ENCODE measurements at regions not wholly inside any gene's neighbourhood (a gene's known extent, or its start where the extent isn't known, plus 50 kb on each side); places are given as distances from the start of the nearest gene placed in this dataset.

- CTCF ChIA-PET = no interaction called here
- no peak overlapping the region for H3K4me3 ChIP-seq
- FAIRE-seq (no peak), ATAC-seq (no peak), DNase-seq (ENCODE audit: low read depth in 1 of 2, low spot score in 1 of 2) (no peak)
- no peaks in the 10 kb centered on the region for H3K4me1 ChIP-seq
- no peak overlapping the region for H3K4me2 ChIP-seq
- POLR2A ChIA-PET = no interaction called here
- 58% methylated on average over 1 of the region's 1 CpG for WGBS (ENCODE audit: missing lambda C conversion rate)
- no peaks in the 10 kb centered on the region for H3K9me3 ChIP-seq
- TF ChIP-seq, protein P1, sequence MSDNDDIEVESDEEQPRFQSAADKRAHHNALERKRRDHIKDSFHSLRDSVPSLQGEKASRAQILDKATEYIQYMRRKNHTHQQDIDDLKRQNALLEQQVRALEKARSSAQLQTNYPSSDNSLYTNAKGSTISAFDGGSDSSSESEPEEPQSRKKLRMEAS (IDR thresholded peaks at IDR 0.05) = no peak
- TF ChIP-seq CBX8 (IDR thresholded peaks at IDR 0.05) (no peak), POLR2A (IDR thresholded peaks at IDR 0.05; ENCODE audit: low read length) (no peak), MAZ (IDR thresholded peaks at IDR 0.05; ENCODE audit: borderline replicate concordance, low read depth, low read length) (no peak), SMC3 (IDR thresholded peaks at IDR 0.05) (no peak), FOSL2 (IDR thresholded peaks at IDR 0.05) (no peak), FOSL2 (CRISPR knock-in tag; IDR thresholded peaks at IDR 0.05) (no peak), CHD2 (IDR thresholded peaks at IDR 0.05; ENCODE audit: low read length, partially characterized antibody) (no peak), HOXB5 (CRISPR knock-in tag; IDR thresholded peaks at IDR 0.05) (no peak), NPAS2 (CRISPR knock-in tag; IDR thresholded peaks at IDR 0.05; ENCODE audit: borderline replicate concordance) (no peak), ELK1 (IDR thresholded peaks at IDR 0.05; ENCODE audit: low read depth, low read length) (no peak), FOSB (CRISPR knock-in tag; IDR thresholded peaks at IDR 0.05) (no peak), ZSCAN20 (CRISPR knock-in tag; IDR thresholded peaks at IDR 0.05) (no peak)
- TF ChIP-seq, protein P2, sequence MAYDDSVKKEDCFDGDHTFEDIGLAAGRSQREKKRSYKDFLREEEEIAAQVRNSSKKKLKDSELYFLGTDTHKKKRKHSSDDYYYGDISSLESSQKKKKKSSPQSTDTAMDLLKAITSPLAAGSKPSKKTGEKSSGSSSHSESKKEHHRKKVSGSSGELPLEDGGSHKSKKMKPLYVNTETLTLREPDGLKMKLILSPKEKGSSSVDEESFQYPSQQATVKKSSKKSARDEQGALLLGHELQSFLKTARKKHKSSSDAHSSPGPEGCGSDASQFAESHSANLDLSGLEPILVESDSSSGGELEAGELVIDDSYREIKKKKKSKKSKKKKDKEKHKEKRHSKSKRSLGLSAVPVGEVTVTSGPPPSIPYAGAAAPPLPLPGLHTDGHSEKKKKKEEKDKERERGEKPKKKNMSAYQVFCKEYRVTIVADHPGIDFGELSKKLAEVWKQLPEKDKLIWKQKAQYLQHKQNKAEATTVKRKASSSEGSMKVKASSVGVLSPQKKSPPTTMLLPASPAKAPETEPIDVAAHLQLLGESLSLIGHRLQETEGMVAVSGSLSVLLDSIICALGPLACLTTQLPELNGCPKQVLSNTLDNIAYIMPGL (CRISPR knock-in tag; IDR thresholded peaks at IDR 0.05; ENCODE audit: borderline replicate concordance) = no peak
- TF ChIP-seq, protein P3, sequence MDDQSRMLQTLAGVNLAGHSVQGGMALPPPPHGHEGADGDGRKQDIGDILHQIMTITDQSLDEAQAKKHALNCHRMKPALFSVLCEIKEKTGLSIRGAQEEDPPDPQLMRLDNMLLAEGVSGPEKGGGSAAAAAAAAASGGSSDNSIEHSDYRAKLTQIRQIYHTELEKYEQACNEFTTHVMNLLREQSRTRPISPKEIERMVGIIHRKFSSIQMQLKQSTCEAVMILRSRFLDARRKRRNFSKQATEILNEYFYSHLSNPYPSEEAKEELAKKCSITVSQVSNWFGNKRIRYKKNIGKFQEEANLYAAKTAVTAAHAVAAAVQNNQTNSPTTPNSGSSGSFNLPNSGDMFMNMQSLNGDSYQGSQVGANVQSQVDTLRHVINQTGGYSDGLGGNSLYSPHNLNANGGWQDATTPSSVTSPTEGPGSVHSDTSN (IDR thresholded peaks at IDR 0.05) = no peak
- TF ChIP-seq, protein P4, sequence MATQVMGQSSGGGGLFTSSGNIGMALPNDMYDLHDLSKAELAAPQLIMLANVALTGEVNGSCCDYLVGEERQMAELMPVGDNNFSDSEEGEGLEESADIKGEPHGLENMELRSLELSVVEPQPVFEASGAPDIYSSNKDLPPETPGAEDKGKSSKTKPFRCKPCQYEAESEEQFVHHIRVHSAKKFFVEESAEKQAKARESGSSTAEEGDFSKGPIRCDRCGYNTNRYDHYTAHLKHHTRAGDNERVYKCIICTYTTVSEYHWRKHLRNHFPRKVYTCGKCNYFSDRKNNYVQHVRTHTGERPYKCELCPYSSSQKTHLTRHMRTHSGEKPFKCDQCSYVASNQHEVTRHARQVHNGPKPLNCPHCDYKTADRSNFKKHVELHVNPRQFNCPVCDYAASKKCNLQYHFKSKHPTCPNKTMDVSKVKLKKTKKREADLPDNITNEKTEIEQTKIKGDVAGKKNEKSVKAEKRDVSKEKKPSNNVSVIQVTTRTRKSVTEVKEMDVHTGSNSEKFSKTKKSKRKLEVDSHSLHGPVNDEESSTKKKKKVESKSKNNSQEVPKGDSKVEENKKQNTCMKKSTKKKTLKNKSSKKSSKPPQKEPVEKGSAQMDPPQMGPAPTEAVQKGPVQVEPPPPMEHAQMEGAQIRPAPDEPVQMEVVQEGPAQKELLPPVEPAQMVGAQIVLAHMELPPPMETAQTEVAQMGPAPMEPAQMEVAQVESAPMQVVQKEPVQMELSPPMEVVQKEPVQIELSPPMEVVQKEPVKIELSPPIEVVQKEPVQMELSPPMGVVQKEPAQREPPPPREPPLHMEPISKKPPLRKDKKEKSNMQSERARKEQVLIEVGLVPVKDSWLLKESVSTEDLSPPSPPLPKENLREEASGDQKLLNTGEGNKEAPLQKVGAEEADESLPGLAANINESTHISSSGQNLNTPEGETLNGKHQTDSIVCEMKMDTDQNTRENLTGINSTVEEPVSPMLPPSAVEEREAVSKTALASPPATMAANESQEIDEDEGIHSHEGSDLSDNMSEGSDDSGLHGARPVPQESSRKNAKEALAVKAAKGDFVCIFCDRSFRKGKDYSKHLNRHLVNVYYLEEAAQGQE (IDR thresholded peaks at IDR 0.05) = no peak
- no peak overlapping the region for H3K27ac ChIP-seq
These were observed 203.1 kb upstream of the ATP6AP2 start for GRCh38 chrX:40377684-40378083.

DNA sequence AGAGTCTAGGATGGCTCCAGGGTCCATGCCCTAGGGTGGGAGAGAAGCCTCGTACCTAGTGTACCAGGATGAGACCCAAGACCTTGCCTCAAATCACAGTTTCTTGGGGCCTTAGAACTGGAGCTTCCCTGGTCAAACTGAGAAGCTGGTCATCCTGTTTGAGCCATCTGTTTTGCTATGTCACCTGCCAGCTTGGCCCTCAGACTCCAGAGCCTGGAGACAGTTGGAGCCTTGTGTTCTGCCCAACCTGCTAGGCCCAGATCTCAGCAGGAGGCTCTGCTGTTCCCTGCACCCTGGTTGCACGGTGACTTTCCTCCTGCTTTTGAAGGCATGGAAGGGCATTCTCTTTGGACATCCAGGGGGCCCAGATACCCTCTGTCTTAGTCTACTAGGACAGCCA is 206.3 kb upstream of the ATP6AP2 start:
- no peak overlapping the region for H3K4me3 ChIP-seq
- TF ChIP-seq, protein P1 (IDR thresholded peaks at IDR 0.05) = no peak
- TF ChIP-seq RNF2 (IDR thresholded peaks at IDR 0.05; ENCODE audit: borderline replicate concordance, low read depth) (no peak), MAZ (IDR thresholded peaks at IDR 0.05; ENCODE audit: borderline replicate concordance, low read depth, low read length) (no peak), JUN (IDR thresholded peaks at IDR 0.05) (no peak), POLR2A (IDR thresholded peaks at IDR 0.05; ENCODE audit: low read length) (no peak), E2F6 (IDR thresholded peaks at IDR 0.05; ENCODE audit: borderline replicate concordance, low read depth) (no peak), MAFK (IDR thresholded peaks at IDR 0.05; ENCODE audit: partially characterized antibody) (no peak), NPAS2 (CRISPR knock-in tag; IDR thresholded peaks at IDR 0.05; ENCODE audit: borderline replicate concordance) (no peak)
- FAIRE-seq = no peak
- no peak for DNase-seq (ENCODE audit: low read depth in 1 of 2, low spot score in 1 of 2)
- CTCF ChIA-PET = no interaction called here
- POLR2A ChIA-PET = no interaction called here
- H3K4me2 ChIP-seq = no peak overlapping the region
- H3K9me3 ChIP-seq = no peaks in the 10 kb centered on the region
- H3K27ac ChIP-seq = no peak overlapping the region
- no peak for ATAC-seq
- 38% methylated on average over 1 of the region's 2 CpGs for WGBS (ENCODE audit: missing lambda C conversion rate)
- H3K4me1 ChIP-seq = no peaks in the 10 kb centered on the region
